ENCODE measurements at regions not wholly inside any gene's neighbourhood (a gene's known extent, or its start where the extent isn't known, plus 50 kb on each side); places are given as distances from the start of the nearest gene placed in this dataset.

GRCh38 chr2:194054313-194054712 lies 1602.7 kb upstream of the SLC39A10 start:
- TF ChIP-seq CTCF (IDR thresholded peaks at IDR 0.05) (no peak), EZH2 (IDR thresholded peaks at IDR 0.05; ENCODE audit: borderline replicate concordance, insufficient read depth, low read depth, low read length, poor library complexity, severe bottlenecking) (no peak)

Data from B cell (primary cell).